ENCODE measurements at regions not wholly inside any gene's neighbourhood (a gene's known extent, or its start where the extent isn't known, plus 50 kb on each side); places are given as distances from the start of the nearest gene placed in this dataset.
"Not testable (repeated sequence)": the region's sequence is repeated elsewhere in the genome, so short reads cannot be mapped to it uniquely, and the experiment has no call there.

GRCh38 chr6:126667728-126668127 lies 327.8 kb downstream of the CENPW start:
- DNase-seq (ENCODE audit: low spot score), result no peak

GRCh38 chr6:126672649-126673048 lies 332.7 kb downstream of the CENPW start:
- DNase-seq (ENCODE audit: low spot score), result no peak

- DNase-seq (ENCODE audit: low spot score), result not testable (repeated sequence)
Measured at GRCh38 chr6:126673749-126674148, 333.8 kb downstream of the CENPW start.

- no peak for DNase-seq (ENCODE audit: low spot score)
Measured at GRCh38 chr6:126682440-126682839, 342.5 kb downstream of the CENPW start.

- DNase-seq (ENCODE audit: low spot score), result no peak
Measured at GRCh38 chr6:126685182-126685581, 345.3 kb downstream of the CENPW start.

- DNase-seq (ENCODE audit: low spot score), result peak; percentile 22
Measured at GRCh38 chr6:126696921-126697693, 357.2 kb downstream of the CENPW start.

GRCh38 chr6:126698732-126699240 lies 358.9 kb downstream of the CENPW start:
- DNase-seq (ENCODE audit: low spot score), result no peak

GRCh38 chr6:126701676-126702560 lies 362.0 kb downstream of the CENPW start:
- DNase-seq (ENCODE audit: low spot score), result no peak

GRCh38 chr6:126716032-126716431 lies 376.1 kb downstream of the CENPW start:
- no peak for DNase-seq (ENCODE audit: low spot score)

GRCh38 chr6:126716826-126717509 lies 377.1 kb downstream of the CENPW start:
- peak; percentile 81 for DNase-seq (ENCODE audit: low spot score)

GRCh38 chr6:126718600-126719327 lies 378.8 kb downstream of the CENPW start:
- no peak for DNase-seq (ENCODE audit: low spot score)

GRCh38 chr6:126720304-126720703 lies 380.4 kb downstream of the CENPW start:
- peak; percentile 43 for DNase-seq (ENCODE audit: low spot score)

GRCh38 chr6:126721581-126722160 lies 381.8 kb downstream of the CENPW start:
- DNase-seq (ENCODE audit: low spot score), result peak; percentile 95

- DNase-seq (ENCODE audit: low spot score), result peak; percentile 73
Measured at GRCh38 chr6:126722411-126722810, 382.5 kb downstream of the CENPW start.

- peak; percentile 59 for DNase-seq (ENCODE audit: low spot score)
Measured at GRCh38 chr6:126723541-126724170, 383.7 kb downstream of the CENPW start.

GRCh38 chr6:126724821-126725220 lies 384.9 kb downstream of the CENPW start:
- DNase-seq (ENCODE audit: low spot score), result no peak

GRCh38 chr6:126726454-126726853 lies 386.5 kb downstream of the CENPW start:
- not testable (repeated sequence) for DNase-seq (ENCODE audit: low spot score)

GRCh38 chr6:126738146-126738545 lies 380.3 kb upstream of the RSPO3 start:
- DNase-seq (ENCODE audit: low spot score), result no peak

- no peak for DNase-seq (ENCODE audit: low spot score)
Measured at GRCh38 chr6:126738641-126739040, 379.8 kb upstream of the RSPO3 start.

- no peak for DNase-seq (ENCODE audit: low spot score)
Measured at GRCh38 chr6:126743076-126743475, 375.4 kb upstream of the RSPO3 start.

All from kidney tubule cell (primary cell).